Small intestine (tissue), 7 donors: ENCODE measurements at regions not wholly inside any gene's neighbourhood (a gene's known extent, or its start where the extent isn't known, plus 50 kb on each side); places are given as distances from the start of the nearest gene placed in this dataset.
"Not testable (repeated sequence)": the region's sequence is repeated elsewhere in the genome, so short reads cannot be mapped to it uniquely, and the experiment has no call there.

Source experiments
- DNase-seq, 2 donors: peaks; one replicate each; pipeline versions ENCODE4 v3.0.0 to v3.0.0-alpha.2; 2013
- FAIRE-seq: peaks from 2 replicates; lab custom pipeline; 2012; peaks lifted over from hg19 to GRCh38; lab: Jason Lieb, UNC
- H3K27ac ChIP-seq, 3 donors: one replicate each; pipeline ENCODE4 v1.5.1; 2013; ENCODE audit warnings: low read length in 2 of 3, mild to moderate bottlenecking in 2 of 3, control low read depth in 1 of 3, inconsistent platforms in 1 of 3, low read depth in 1 of 3, moderate library complexity in 1 of 3
- H3K27me3 ChIP-seq, 3 donors: one replicate each; pipeline ENCODE4 v1.6.1; 2013; ENCODE audit warnings: low read length in 3 of 3, inconsistent platforms in 1 of 3; ENCODE audit not compliant: control insufficient read depth in 3 of 3, insufficient read depth in 3 of 3
- H3K36me3 ChIP-seq, 3 donors: one replicate each; pipeline ENCODE4 v1.6.1; 2013; ENCODE audit warnings: low read length in 3 of 3, inconsistent platforms in 1 of 3, low read depth in 1 of 3, mild to moderate bottlenecking in 1 of 3, moderate library complexity in 1 of 3; ENCODE audit not compliant: control insufficient read depth in 3 of 3, insufficient read depth in 2 of 3
- H3K4me1 ChIP-seq, 3 donors: one replicate each; pipeline ENCODE4 v1.6.1; 2013; ENCODE audit warnings: low read length in 2 of 3, inconsistent platforms in 1 of 3, low read depth in 1 of 3, mild to moderate bottlenecking in 1 of 3, moderate library complexity in 1 of 3; ENCODE audit not compliant: control insufficient read depth in 3 of 3, insufficient read depth in 2 of 3
- H3K4me3 ChIP-seq, 3 donors: one replicate each; pipeline ENCODE4 v1.5.1; 2013; ENCODE audit warnings: low read length in 3 of 3, control low read depth in 1 of 3, inconsistent platforms in 1 of 3, low read depth in 1 of 3, mild to moderate bottlenecking in 1 of 3, moderate library complexity in 1 of 3
- H3K9me3 ChIP-seq, 2 donors: one replicate each; pipeline ENCODE4 v1.6.1; 2013; ENCODE audit warnings: low read depth in 1 of 2, low read length in 1 of 2; ENCODE audit not compliant: control insufficient read depth in 2 of 2, insufficient read depth in 1 of 2
- WGBS, 3 donors: extraction: QIAGEN DNeasy Blood & Tissue Kit; methylation state at CpG; one replicate each; pipeline ENCODE4 v1.1.7; 2013; 5-methylcytosine and 5-hydroxymethylcytosine counted together
- donor health status: healthy with polysubstance abuse.
- donor health status: control.
- donor health status: control.
- donor health status: Bipolar disorder and iron deficiency.
- donor health status: healthy.

GRCh38 chrX:145393702-145394235 is 146.5 kb downstream of the SPANXN1 start:
- Histone ChIP-seq H3K36me3 (no peaks in the 10 kb centered on the region), H3K27me3 (no peaks in the 10 kb centered on the region), H3K27ac (no peak overlapping the region), H3K9me3 (peaks cover 0 to 5% of the 10 kb centered on the region in 2 donors), H3K4me3 (no peak overlapping the region), H3K4me1 (no peaks in the 10 kb centered on the region)
- no peak for DNase-seq
- FAIRE-seq, result no peak
- 26 to 34% (median 32%) methylated on average over 6 of the region's 6 CpGs for WGBS, 3 donors

DNA sequence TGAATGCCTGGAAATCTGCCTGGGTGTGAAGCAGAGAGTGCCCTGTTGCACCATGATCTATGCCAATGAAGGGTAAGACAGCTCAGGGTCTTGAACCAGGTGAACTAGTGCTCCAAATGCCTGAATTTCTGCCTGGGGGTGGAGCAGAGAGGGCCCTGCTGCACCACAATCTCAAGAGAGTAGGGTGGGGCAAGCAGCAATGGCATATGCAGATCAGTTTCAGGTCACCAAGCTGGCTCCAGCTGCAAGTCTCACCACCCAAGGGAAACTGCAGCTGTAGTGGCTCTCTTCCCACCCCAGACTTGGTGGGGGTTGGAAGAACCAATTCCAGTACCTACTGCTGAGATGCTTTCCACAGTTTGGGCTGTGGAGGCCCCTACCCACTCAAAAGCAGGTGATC is 147.0 kb downstream of the SPANXN1 start:
- Histone ChIP-seq H3K36me3 (no peaks in the 10 kb centered on the region), H3K4me1 (no peaks in the 10 kb centered on the region), H3K4me3 (no peak overlapping the region), H3K9me3 (peaks cover 0 to 5% of the 10 kb centered on the region in 2 donors), H3K27me3 (no peaks in the 10 kb centered on the region), H3K27ac (no peak overlapping the region)
- DNase-seq (no peak), FAIRE-seq (no peak)

GRCh38 chrX:145396612-145397011 is 149.3 kb downstream of the SPANXN1 start:
- H3K4me1 ChIP-seq, result no peaks in the 10 kb centered on the region
- no peak for DNase-seq
- H3K9me3 ChIP-seq, result peaks cover 0 to 5% of the 10 kb centered on the region in 2 donors
- 78 to 94% (median 90%) methylated on average over 2 of the region's 2 CpGs for WGBS, 3 donors
- no peak for FAIRE-seq
- no peak overlapping the region for H3K27ac ChIP-seq
- H3K36me3 ChIP-seq, result no peaks in the 10 kb centered on the region
- H3K27me3 ChIP-seq, result no peaks in the 10 kb centered on the region
- no peak overlapping the region for H3K4me3 ChIP-seq

GRCh38 chrX:145405012-145405411 is 157.7 kb downstream of the SPANXN1 start:
- DNase-seq (peak; percentile 2 to 7), FAIRE-seq (no peak)
- H3K36me3 ChIP-seq, result no peaks in the 10 kb centered on the region
- no peak overlapping the region for H3K4me3 ChIP-seq
- 0 to 3% (median 0%) methylated on average over 1 of the region's 1 CpG for WGBS, 3 donors
- no peak overlapping the region for H3K27ac ChIP-seq
- H3K4me1 ChIP-seq, result no peaks in the 10 kb centered on the region
- no peaks in the 10 kb centered on the region for H3K27me3 ChIP-seq
- H3K9me3 ChIP-seq, result no peaks in the 10 kb centered on the region

DNA sequence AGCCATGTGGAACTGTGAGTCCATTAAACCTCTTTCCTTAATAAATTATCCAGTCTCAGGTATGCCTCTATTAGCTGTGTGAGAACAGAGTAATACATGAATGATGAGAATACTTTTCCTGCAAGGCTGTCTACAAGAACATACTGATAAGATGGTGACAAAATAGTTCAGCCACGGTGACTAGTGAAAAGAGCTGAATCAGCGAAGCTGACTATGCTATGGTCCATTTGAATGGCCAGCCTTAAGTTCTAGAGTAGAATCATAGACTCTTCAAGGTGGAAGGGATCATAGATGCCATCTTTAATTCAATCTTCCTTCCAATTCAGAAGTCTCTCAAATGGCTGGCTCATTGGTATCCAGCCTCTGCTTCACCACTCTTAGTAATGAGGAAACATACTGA is 163.3 kb downstream of the SPANXN1 start:
- Histone ChIP-seq H3K9me3 (no peaks in the 10 kb centered on the region), H3K27me3 (no peaks in the 10 kb centered on the region), H3K4me1 (no peaks in the 10 kb centered on the region), H3K27ac (no peak overlapping the region), H3K36me3 (no peaks in the 10 kb centered on the region), H3K4me3 (no peak overlapping the region)
- DNase-seq, result no peak
- no peak for FAIRE-seq
- WGBS, 3 donors, result 52 to 77% (median 59%) methylated on average over 2 of the region's 2 CpGs

DNA sequence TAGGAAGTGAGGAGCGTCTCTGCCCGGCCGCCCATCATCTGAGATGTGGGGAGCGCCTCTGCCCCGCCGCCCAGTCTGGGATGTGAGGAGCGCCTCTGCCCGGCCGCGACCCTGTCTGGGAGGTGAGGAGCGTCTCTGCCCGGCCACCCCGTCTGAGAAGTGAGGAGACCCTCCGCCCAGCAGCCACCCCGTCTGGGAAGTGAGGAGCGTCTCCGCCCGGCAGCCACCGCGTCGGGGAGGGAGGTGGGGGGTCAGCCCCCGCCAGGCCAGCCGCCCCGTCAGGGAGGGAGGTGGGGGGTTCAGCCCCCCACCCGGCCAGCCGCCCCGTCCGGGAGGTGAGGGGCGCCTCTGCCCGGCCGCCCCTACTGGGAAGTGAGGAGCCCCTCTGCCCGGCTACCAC is 188.9 kb downstream of the SPANXN1 start:
- not testable (repeated sequence) for FAIRE-seq

DNA sequence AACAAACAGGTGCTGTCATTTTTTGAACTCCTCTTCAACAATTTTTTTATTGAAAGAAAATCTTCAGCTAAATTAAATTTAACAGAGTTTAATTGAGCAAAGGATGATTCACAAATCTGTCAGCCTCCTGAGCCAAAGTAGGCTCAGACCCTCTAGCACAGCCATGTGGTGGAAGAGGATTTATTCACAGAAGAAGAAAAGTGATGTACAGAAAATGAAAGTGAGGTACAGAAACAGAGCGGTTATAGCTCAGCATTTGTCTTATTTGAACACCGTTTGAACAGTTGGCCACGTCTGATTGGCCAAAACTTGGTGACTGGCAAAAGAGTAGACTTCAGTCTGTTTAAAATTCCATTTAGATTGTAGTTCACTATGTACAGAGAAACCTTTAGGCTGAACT is 217.3 kb downstream of the SPANXN1 start:
- no peak for DNase-seq
- no peak for FAIRE-seq
- Histone ChIP-seq H3K27ac (no peak overlapping the region), H3K27me3 (no peaks in the 10 kb centered on the region), H3K4me1 (no peaks in the 10 kb centered on the region), H3K36me3 (no peaks in the 10 kb centered on the region), H3K9me3 (peaks cover 0 to 2% of the 10 kb centered on the region in 2 donors), H3K4me3 (no peak overlapping the region)
- 69 to 77% (median 76%) methylated on average over 3 of the region's 3 CpGs for WGBS, 3 donors

More for the DNA sequence above, 188.9 kb downstream of the SPANXN1 start:
- 94 to 97% (median 95%) methylated on average over 10 to 30 of the region's 32 CpGs for WGBS, 3 donors
- DNase-seq, H3K9me3 ChIP-seq, H3K4me3 ChIP-seq, H3K36me3 ChIP-seq, H3K4me1 ChIP-seq, H3K27ac ChIP-seq, H3K27me3 ChIP-seq: not testable (repeated sequence)

- Histone ChIP-seq H3K4me3 (no peak overlapping the region), H3K27me3 (no peaks in the 10 kb centered on the region), H3K4me1 (no peaks in the 10 kb centered on the region), H3K36me3 (no peaks in the 10 kb centered on the region), H3K27ac (no peak overlapping the region), H3K9me3 (peaks cover 0 to 3% of the 10 kb centered on the region in 2 donors)
- no peak for DNase-seq
- WGBS, 3 donors, result 57 to 80% (median 72%) methylated on average over 7 of the region's 7 CpGs
- no peak for FAIRE-seq
These were observed 228.4 kb downstream of the SPANXN1 start for GRCh38 chrX:145475725-145476124.

GRCh38 chrX:145484740-145485139 is 237.4 kb downstream of the SPANXN1 start:
- FAIRE-seq (no peak), DNase-seq (no peak)
- Histone ChIP-seq H3K27ac (no peak overlapping the region), H3K4me1 (no peaks in the 10 kb centered on the region), H3K4me3 (no peak overlapping the region), H3K9me3 (no peaks in the 10 kb centered on the region), H3K36me3 (no peaks in the 10 kb centered on the region), H3K27me3 (no peaks in the 10 kb centered on the region)
